OCI-LY7 (cell line): ENCODE measurements at regions not wholly inside any gene's neighbourhood (a gene's known extent, or its start where the extent isn't known, plus 50 kb on each side); places are given as distances from the start of the nearest gene placed in this dataset.

Experiments used
- BruUV-seq: library from RNA; stranded (reverse); fragments of 400-500 nt; replicated peaks from 2 replicates; lab custom pipeline; 2021; lab: Mats Ljungman, UMichigan
- CTCF ChIA-PET: fragments of 300-600 bp; sonication (Branson Sonifier 250); formaldehyde crosslinking; loops from one replicate; lab custom pipeline; 2022; ENCODE audit warnings: antibody characterized with exemption; ENCODE audit not compliant: unreplicated experiment; lab: Charles Lee
- POLR2A ChIA-PET: fragments of 300-600 bp; sonication (Branson Sonifier 250); formaldehyde crosslinking; loops from one replicate; lab custom pipeline; 2022; ENCODE audit warnings: antibody characterized with exemption; lab: Charles Lee
- DNase-seq: peaks from one replicate; pipeline ENCODE4 v3.0.0-alpha.2; 2015; ENCODE audit warnings: low spot score
- H2AFZ ChIP-seq: fragments of 200-600 bp; sonication (generic), shearing (Covaris generic); 2 replicates; pipeline ENCODE4 v1.6.1; 2014; ENCODE audit warnings: mild to moderate bottlenecking, antibody characterized with exemption, low read length, moderate library complexity
- H3K27ac ChIP-seq: fragments of 200-600 bp; sonication (generic); 2 replicates; pipeline ENCODE4 v1.5.1; 2014; ENCODE audit warnings: mixed run types, low read depth, mild to moderate bottlenecking, moderate library complexity, low read length, inconsistent platforms; ENCODE audit not compliant: poor library complexity, severe bottlenecking
- H3K36me3 ChIP-seq: fragments of 200-600 bp; sonication (generic); 2 replicates; pipeline ENCODE4 v1.6.1; 2014; ENCODE audit warnings: mild to moderate bottlenecking, antibody characterized with exemption, low read length, moderate library complexity, mixed read lengths; ENCODE audit not compliant: insufficient read depth
- H3K4me1 ChIP-seq: fragments of 200-600 bp; sonication (generic); 2 replicates; pipeline ENCODE4 v1.5.1; 2014; ENCODE audit warnings: mild to moderate bottlenecking, low read length; ENCODE audit not compliant: insufficient read depth, poor library complexity, severe bottlenecking
- H3K4me2 ChIP-seq: fragments of 200-600 bp; sonication (generic); 2 replicates; pipeline ENCODE4 v1.6.1; 2014; ENCODE audit warnings: mild to moderate bottlenecking, low read length
- H3K4me3 ChIP-seq: fragments of 200-600 bp; sonication (generic); 2 replicates; pipeline ENCODE4 v1.5.1; 2014; ENCODE audit warnings: mild to moderate bottlenecking, low read depth, low read length; ENCODE audit not compliant: poor library complexity, severe bottlenecking
- H3K79me2 ChIP-seq: fragments of 200-600 bp; sonication (generic); 2 replicates; pipeline ENCODE4 v1.6.1; 2016; ENCODE audit warnings: low read depth, mild to moderate bottlenecking, low read length, moderate library complexity, mixed read lengths; ENCODE audit not compliant: insufficient read depth
- H3K9me2 ChIP-seq: fragments of 200-600 bp; sonication (generic); 2 replicates; pipeline ENCODE4 v1.6.1; 2016; ENCODE audit warnings: mild to moderate bottlenecking, low read length, mixed read lengths; ENCODE audit not compliant: insufficient read depth
- H3K9me3 ChIP-seq: fragments of 200-600 bp; sonication (generic); 2 replicates; pipeline ENCODE4 v1.6.1; 2014; ENCODE audit warnings: mild to moderate bottlenecking, mixed run types, low read length, mixed read lengths
- H4K20me1 ChIP-seq: fragments of 200-600 bp; sonication (generic); 2 replicates; pipeline ENCODE4 v1.6.1; 2014; ENCODE audit warnings: mild to moderate bottlenecking, antibody characterized with exemption, low read length, moderate library complexity, mixed read lengths; ENCODE audit not compliant: insufficient read depth
- CTCF ChIP-seq: fragments of 200-600 bp; sonication (generic); conservative IDR thresholded peaks from 2 replicates; pipeline ENCODE4 v1.5.1; 2014; ENCODE audit warnings: mild to moderate bottlenecking, antibody characterized with exemption, low read length, moderate library complexity, mixed read lengths
- EZH2phosphoT487 ChIP-seq: fragments of 200-600 bp; sonication (generic); IDR thresholded peaks from 2 replicates; pipeline ENCODE4 v1.6.1; 2018; ENCODE audit warnings: low read depth, borderline replicate concordance, mild to moderate bottlenecking, mixed run types, antibody characterized with exemption, low read length, moderate library complexity, mixed read lengths
- intact Hi-C: fragments of 100-400 bp; cut with micrococcal nuclease; formaldehyde crosslinking; loops from one replicate; pipeline ENCODE4 v1.10.0; 2022; ENCODE audit not compliant: unreplicated experiment

- Histone ChIP-seq H3K9me2 (no peaks in the 10 kb centered on the region), H3K4me1 (no peaks in the 10 kb centered on the region), H3K4me3 (no peak overlapping the region), H4K20me1 (no peaks in the 10 kb centered on the region), H3K4me2 (no peak overlapping the region), H3K27ac (no peak overlapping the region), H3K79me2 (no peaks in the 10 kb centered on the region), H2AFZ (no peak overlapping the region), H3K36me3 (no peaks in the 10 kb centered on the region), H3K9me3 (no peaks in the 10 kb centered on the region)
- BruUV-seq, result no TSS peak
- DNase-seq, result no peak
- CTCF ChIA-PET, result no interaction called here
- POLR2A ChIA-PET, result no interaction called here
- intact Hi-C loops, result no loop called here
- TF ChIP-seq EZH2phosphoT487 (no peak), CTCF (no peak)
Measured at GRCh38 chrX:125507119-125507518, 187.4 kb downstream of the TEX13C start.

GRCh38 chrX:125520029-125520428, 200.4 kb downstream of the TEX13C start:
- intact Hi-C loops, result no loop called here
- CTCF ChIA-PET, result no interaction called here
- TF ChIP-seq EZH2phosphoT487 (no peak), CTCF (no peak)

GRCh38 chrX:125522752-125523151, 203.1 kb downstream of the TEX13C start:
- DNase-seq, result no peak
- H3K4me1 ChIP-seq, result no peaks in the 10 kb centered on the region
- no peaks in the 10 kb centered on the region for H4K20me1 ChIP-seq
- H3K4me2 ChIP-seq, result no peak overlapping the region
- no peaks in the 10 kb centered on the region for H3K9me2 ChIP-seq
- BruUV-seq, result no TSS peak
- no peak overlapping the region for H3K27ac ChIP-seq
- CTCF ChIA-PET, result no interaction called here
- no peak overlapping the region for H2AFZ ChIP-seq
- H3K9me3 ChIP-seq, result no peaks in the 10 kb centered on the region
- TF ChIP-seq CTCF (no peak), EZH2phosphoT487 (no peak)
- intact Hi-C loops, result no loop called here
- POLR2A ChIA-PET, result no interaction called here
- H3K36me3 ChIP-seq, result no peaks in the 10 kb centered on the region
- H3K4me3 ChIP-seq, result no peak overlapping the region
- no peaks in the 10 kb centered on the region for H3K79me2 ChIP-seq

More at GRCh38 chrX:125520029-125520428, 200.4 kb downstream of the TEX13C start:
- Histone ChIP-seq H3K4me2 (no peak overlapping the region), H3K27ac (no peak overlapping the region), H3K79me2 (no peaks in the 10 kb centered on the region), H3K36me3 (no peaks in the 10 kb centered on the region), H3K4me3 (no peak overlapping the region), H4K20me1 (no peaks in the 10 kb centered on the region), H3K9me2 (no peaks in the 10 kb centered on the region), H3K9me3 (no peaks in the 10 kb centered on the region), H3K4me1 (no peaks in the 10 kb centered on the region), H2AFZ (no peak overlapping the region)
- no peak for DNase-seq
- BruUV-seq, result no TSS peak
- POLR2A ChIA-PET, result no interaction called here
